SK-N-SH (cell line): ENCODE measurements at regions not wholly inside any gene's neighbourhood (a gene's known extent, or its start where the extent isn't known, plus 50 kb on each side); places are given as distances from the start of the nearest gene placed in this dataset.
A peak's percentile ranks its signal among the peaks of the same experiment; 100 is the strongest.

Source experiments
- CTCF ChIA-PET: fragments of 300-600, 350-600 bp; formaldehyde crosslinking; extraction: SDS; loops from one replicate; lab custom pipeline; 2021; lab: Yijun Ruan, JAX
- POLR2A ChIA-PET: fragments of 350-600 bp; sonication (Branson Sonifier 250); formaldehyde crosslinking; extraction: SDS; loops from one replicate; lab custom pipeline; 2020; ENCODE audit warnings: antibody characterized with exemption, inconsistent platforms; lab: Yijun Ruan, JAX
- DNase-seq: peaks from one replicate; pipeline ENCODE4 v3.0.0; 2012
- H2AFZ ChIP-seq: fragments of 200-600 bp; sonication (generic); 2 replicates; pipeline ENCODE4 v1.8.1; 2016; ENCODE audit warnings: antibody characterized with exemption, mild to moderate bottlenecking, low read depth
- H3F3A ChIP-seq: fragments of 200-600 bp; sonication (generic); replicated peaks from 2 replicates; pipeline ENCODE3; 2016; ENCODE audit warnings: antibody characterized with exemption, mild to moderate bottlenecking; ENCODE audit not compliant: insufficient read depth
- H3K27ac ChIP-seq, 2 experiments: fragments of 200-500 bp in 1 of 2; fragments of 200-600 bp in 1 of 2; sonication (Bioruptor generic) in 1 of 2; sonication (generic), shearing (Covaris generic) in 1 of 2; 2 replicates each; pipeline versions ENCODE4 v1.5.1 to v1.6.1; 2014 to 2016; ENCODE audit warnings: low read depth in 2 of 2, inconsistent platforms in 1 of 2, low read length in 1 of 2, mild to moderate bottlenecking in 1 of 2, mixed read lengths in 1 of 2
- H3K27me3 ChIP-seq: fragments of 200-600 bp; sonication (generic), shearing (Covaris generic); 2 replicates; pipeline ENCODE4 v1.6.1; 2016; ENCODE audit warnings: mixed run types; ENCODE audit not compliant: insufficient read depth
- H3K36me3 ChIP-seq, 2 experiments: fragments of 200-500 bp in 1 of 2; fragments of 200-600 bp in 1 of 2; sonication (Bioruptor generic) in 1 of 2; sonication (generic) in 1 of 2; replicated peaks in 1 of 2; 2 replicates each; pipeline versions ENCODE3 to v1.5.1; 2014 to 2016; ENCODE audit warnings: low read length in 1 of 2, mild to moderate bottlenecking in 1 of 2; ENCODE audit not compliant: insufficient read depth in 2 of 2, control insufficient read depth in 1 of 2
- H3K4me1 ChIP-seq, 2 experiments: fragments of 200-500 bp in 1 of 2; fragments of 200-600 bp in 1 of 2; sonication (Bioruptor generic) in 1 of 2; sonication (generic), shearing (Covaris generic) in 1 of 2; 2 replicates each; pipeline versions ENCODE4 v1.5.1 to v1.6.1; 2014 to 2016; ENCODE audit warnings: low read depth in 1 of 2, low read length in 1 of 2, mixed run types in 1 of 2; ENCODE audit not compliant: insufficient read depth in 2 of 2, control insufficient read depth in 1 of 2
- H3K4me2 ChIP-seq: fragments of 200-600 bp; sonication (generic), shearing (Covaris generic); 2 replicates; pipeline ENCODE4 v1.6.1; 2017; ENCODE audit warnings: mixed run types
- H3K4me3 ChIP-seq, 2 experiments: fragments of 200-500 bp in 1 of 2; fragments of 200-600 bp in 1 of 2; sonication (Bioruptor generic) in 1 of 2; sonication (generic), shearing (Covaris generic) in 1 of 2; 2 replicates each; pipeline versions ENCODE4 v1.5.1 to v1.8.1; 2014 to 2016; ENCODE audit warnings: low read depth in 2 of 2, inconsistent platforms in 1 of 2, low read length in 1 of 2, mild to moderate bottlenecking in 1 of 2, mixed read lengths in 1 of 2, moderate library complexity in 1 of 2
- H3K79me2 ChIP-seq: fragments of 200-600 bp; sonication (generic); 2 replicates; pipeline ENCODE4 v1.8.1; 2017; ENCODE audit warnings: mild to moderate bottlenecking; ENCODE audit not compliant: insufficient read depth
- H3K9ac ChIP-seq: fragments of 200-600 bp; sonication (generic); 2 replicates; pipeline ENCODE4 v1.6.1; 2017; ENCODE audit warnings: mixed run types
- H3K9me2 ChIP-seq: fragments of 200-600 bp; sonication (generic); 2 replicates; pipeline ENCODE4 v1.6.1; 2017; ENCODE audit warnings: mixed run types
- H3K9me3 ChIP-seq: fragments of 200-600 bp; sonication (generic); 2 replicates; pipeline ENCODE4 v1.6.1; 2017; ENCODE audit warnings: mixed run types, mild to moderate bottlenecking, moderate library complexity
- H4K20me1 ChIP-seq: fragments of 200-600 bp; sonication (generic); 2 replicates; pipeline ENCODE4 v1.6.1; 2017; ENCODE audit warnings: mild to moderate bottlenecking, mixed run types; ENCODE audit not compliant: insufficient read depth
- EP300 ChIP-seq, 2 experiments: IDR thresholded peaks; 2 replicates each; pipeline versions ENCODE4 v1.4.0 to v1.6.1; 2012; ENCODE audit warnings: borderline replicate concordance in 1 of 2, low read depth in 1 of 2, low read length in 1 of 2
- EZH2phosphoT487 ChIP-seq: fragments of 200-600 bp; sonication (generic); IDR thresholded peaks from 2 replicates; pipeline ENCODE4 v1.6.1; 2017; ENCODE audit warnings: low read depth, mixed run types, mild to moderate bottlenecking, antibody characterized with exemption, moderate library complexity, borderline replicate concordance
- FOXM1 ChIP-seq: IDR thresholded peaks from 2 replicates; pipeline ENCODE4 v1.4.0; 2012; ENCODE audit warnings: low read depth, mild to moderate bottlenecking
- GATA2 ChIP-seq: sonication (generic); formaldehyde crosslinking; IDR thresholded peaks from 2 replicates; pipeline ENCODE4 v1.5.0; 2020; ENCODE audit warnings: mild to moderate bottlenecking, missing genetic modification reagents
- JUND ChIP-seq: IDR thresholded peaks from 2 replicates; pipeline ENCODE4 v1.4.0; 2012
- MEF2A ChIP-seq: IDR thresholded peaks from 2 replicates; pipeline ENCODE4 v1.4.0; 2012; ENCODE audit warnings: low read depth, borderline replicate concordance
- MXI1 ChIP-seq: IDR thresholded peaks from 2 replicates; pipeline ENCODE4 v1.6.1; 2012; ENCODE audit warnings: mild to moderate bottlenecking, low read depth, low read length, improper control_type of control experiment
- RAD21 ChIP-seq: IDR thresholded peaks from 2 replicates; pipeline ENCODE4 v1.6.1; 2012; ENCODE audit warnings: mild to moderate bottlenecking, low read length
- RCOR1 ChIP-seq: fragments of 150-350 bp; IDR thresholded peaks from 2 replicates; pipeline ENCODE4 v1.6.1; 2017; ENCODE audit warnings: antibody characterized with exemption, low read length
- RFX5 ChIP-seq: IDR thresholded peaks from 2 replicates; pipeline ENCODE4 v1.6.1; 2012; ENCODE audit warnings: mild to moderate bottlenecking, improper control_type of control experiment, low read length
- RXRA ChIP-seq: IDR thresholded peaks from 2 replicates; pipeline ENCODE4 v1.4.0; 2012; ENCODE audit warnings: low read depth, mild to moderate bottlenecking, borderline replicate concordance
- SIN3A ChIP-seq: IDR thresholded peaks from 2 replicates; pipeline ENCODE4 v1.6.1; 2012; ENCODE audit warnings: low read depth, mild to moderate bottlenecking, low read length, moderate library complexity, borderline replicate concordance
- TCF12 ChIP-seq: IDR thresholded peaks from 2 replicates; pipeline ENCODE4 v1.4.0; 2012
- TEAD4 ChIP-seq: IDR thresholded peaks from 2 replicates; pipeline ENCODE4 v1.4.0; 2012; ENCODE audit warnings: mild to moderate bottlenecking, borderline replicate concordance; ENCODE audit not compliant: insufficient read depth
- USF1 ChIP-seq: IDR thresholded peaks from 2 replicates; pipeline ENCODE4 v1.4.0; 2012; ENCODE audit warnings: low read depth, borderline replicate concordance
- WGBS: methylation state at CpG from one replicate; pipeline ENCODE4 v1.1.6; 2017; ENCODE audit warnings: low lambda C conversion rate; 5-methylcytosine and 5-hydroxymethylcytosine counted together
- TF ChIP-seq, protein P1 (sequence below): IDR thresholded peaks from 2 replicates; pipeline ENCODE4 v1.4.0; 2012; ENCODE audit warnings: low read depth, borderline replicate concordance
- TF ChIP-seq, protein P2 (sequence below): fragments of 150-350 bp; IDR thresholded peaks from 2 replicates; pipeline ENCODE4 v1.6.1; 2017; ENCODE audit warnings: antibody characterized with exemption, low read length, low read depth, borderline replicate concordance
- TF ChIP-seq, protein P3 (sequence below): IDR thresholded peaks from 2 replicates; pipeline ENCODE4 v1.6.1; 2012; ENCODE audit warnings: mild to moderate bottlenecking, low read depth, low read length, moderate library complexity

- Histone ChIP-seq H3K4me1 (no peaks in the 10 kb centered on the region), H3F3A (no peaks in the 10 kb centered on the region), H3K79me2 (no peaks in the 10 kb centered on the region), H3K27me3 (no peaks in the 10 kb centered on the region), H3K9ac (no peak overlapping the region), H3K4me3 (no peak overlapping the region), H3K27ac (peak overlapping the region in 1 of 2 experiments; percentile 30; a peak in 1 of 4 replicates), H3K36me3 (no peaks in the 10 kb centered on the region), H3K9me2 (no peaks in the 10 kb centered on the region), H3K9me3 (no peaks in the 10 kb centered on the region), H4K20me1 (no peaks in the 10 kb centered on the region), H3K4me2 (no peak overlapping the region), H2AFZ (no peak overlapping the region)
- 37% methylated on average over 1 of the region's 1 CpG for WGBS
- DNase-seq: no peak
- ChIA-PET POLR2A (no interaction called here), CTCF (no interaction called here)
- TF ChIP-seq FOXM1: no peak
- no peak for TF ChIP-seq MEF2A
- TF ChIP-seq, protein P1, sequence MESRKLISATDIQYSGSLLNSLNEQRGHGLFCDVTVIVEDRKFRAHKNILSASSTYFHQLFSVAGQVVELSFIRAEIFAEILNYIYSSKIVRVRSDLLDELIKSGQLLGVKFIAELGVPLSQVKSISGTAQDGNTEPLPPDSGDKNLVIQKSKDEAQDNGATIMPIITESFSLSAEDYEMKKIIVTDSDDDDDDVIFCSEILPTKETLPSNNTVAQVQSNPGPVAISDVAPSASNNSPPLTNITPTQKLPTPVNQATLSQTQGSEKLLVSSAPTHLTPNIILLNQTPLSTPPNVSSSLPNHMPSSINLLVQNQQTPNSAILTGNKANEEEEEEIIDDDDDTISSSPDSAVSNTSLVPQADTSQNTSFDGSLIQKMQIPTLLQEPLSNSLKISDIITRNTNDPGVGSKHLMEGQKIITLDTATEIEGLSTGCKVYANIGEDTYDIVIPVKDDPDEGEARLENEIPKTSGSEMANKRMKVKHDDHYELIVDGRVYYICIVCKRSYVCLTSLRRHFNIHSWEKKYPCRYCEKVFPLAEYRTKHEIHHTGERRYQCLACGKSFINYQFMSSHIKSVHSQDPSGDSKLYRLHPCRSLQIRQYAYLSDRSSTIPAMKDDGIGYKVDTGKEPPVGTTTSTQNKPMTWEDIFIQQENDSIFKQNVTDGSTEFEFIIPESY: no peak
- TF ChIP-seq TCF12: no peak
- TF ChIP-seq TEAD4: no peak
- TF ChIP-seq, protein P2, sequence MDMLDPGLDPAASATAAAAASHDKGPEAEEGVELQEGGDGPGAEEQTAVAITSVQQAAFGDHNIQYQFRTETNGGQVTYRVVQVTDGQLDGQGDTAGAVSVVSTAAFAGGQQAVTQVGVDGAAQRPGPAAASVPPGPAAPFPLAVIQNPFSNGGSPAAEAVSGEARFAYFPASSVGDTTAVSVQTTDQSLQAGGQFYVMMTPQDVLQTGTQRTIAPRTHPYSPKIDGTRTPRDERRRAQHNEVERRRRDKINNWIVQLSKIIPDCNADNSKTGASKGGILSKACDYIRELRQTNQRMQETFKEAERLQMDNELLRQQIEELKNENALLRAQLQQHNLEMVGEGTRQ: no peak
- no peak for TF ChIP-seq SIN3A
- no peak for TF ChIP-seq EZH2phosphoT487
Measured at GRCh38 chr1:88266051-88266450, 418.0 kb upstream of the PKN2 start.

- Histone ChIP-seq H4K20me1 (no peaks in the 10 kb centered on the region), H2AFZ (no peak overlapping the region), H3K9me2 (no peaks in the 10 kb centered on the region), H3K36me3 (no peaks in the 10 kb centered on the region), H3K4me2 (no peak overlapping the region), H3K27ac (no peak overlapping the region), H3K9me3 (no peaks in the 10 kb centered on the region), H3K9ac (no peak overlapping the region)
- TF ChIP-seq MXI1 (no peak), USF1 (no peak), EZH2phosphoT487 (no peak), MEF2A (no peak), TCF12 (no peak), GATA2 (CRISPR knock-in tag) (no peak), RAD21 (no peak), TEAD4 (no peak), JUND (no peak), SIN3A (no peak), RXRA (no peak), EP300 (IDR thresholded peaks at IDR 0.05; ENCODE audit: borderline replicate concordance in 1 of 2, low read depth in 1 of 2, low read length in 1 of 2) (no peak), RCOR1 (no peak), RFX5 (no peak)
- TF ChIP-seq, protein P3, sequence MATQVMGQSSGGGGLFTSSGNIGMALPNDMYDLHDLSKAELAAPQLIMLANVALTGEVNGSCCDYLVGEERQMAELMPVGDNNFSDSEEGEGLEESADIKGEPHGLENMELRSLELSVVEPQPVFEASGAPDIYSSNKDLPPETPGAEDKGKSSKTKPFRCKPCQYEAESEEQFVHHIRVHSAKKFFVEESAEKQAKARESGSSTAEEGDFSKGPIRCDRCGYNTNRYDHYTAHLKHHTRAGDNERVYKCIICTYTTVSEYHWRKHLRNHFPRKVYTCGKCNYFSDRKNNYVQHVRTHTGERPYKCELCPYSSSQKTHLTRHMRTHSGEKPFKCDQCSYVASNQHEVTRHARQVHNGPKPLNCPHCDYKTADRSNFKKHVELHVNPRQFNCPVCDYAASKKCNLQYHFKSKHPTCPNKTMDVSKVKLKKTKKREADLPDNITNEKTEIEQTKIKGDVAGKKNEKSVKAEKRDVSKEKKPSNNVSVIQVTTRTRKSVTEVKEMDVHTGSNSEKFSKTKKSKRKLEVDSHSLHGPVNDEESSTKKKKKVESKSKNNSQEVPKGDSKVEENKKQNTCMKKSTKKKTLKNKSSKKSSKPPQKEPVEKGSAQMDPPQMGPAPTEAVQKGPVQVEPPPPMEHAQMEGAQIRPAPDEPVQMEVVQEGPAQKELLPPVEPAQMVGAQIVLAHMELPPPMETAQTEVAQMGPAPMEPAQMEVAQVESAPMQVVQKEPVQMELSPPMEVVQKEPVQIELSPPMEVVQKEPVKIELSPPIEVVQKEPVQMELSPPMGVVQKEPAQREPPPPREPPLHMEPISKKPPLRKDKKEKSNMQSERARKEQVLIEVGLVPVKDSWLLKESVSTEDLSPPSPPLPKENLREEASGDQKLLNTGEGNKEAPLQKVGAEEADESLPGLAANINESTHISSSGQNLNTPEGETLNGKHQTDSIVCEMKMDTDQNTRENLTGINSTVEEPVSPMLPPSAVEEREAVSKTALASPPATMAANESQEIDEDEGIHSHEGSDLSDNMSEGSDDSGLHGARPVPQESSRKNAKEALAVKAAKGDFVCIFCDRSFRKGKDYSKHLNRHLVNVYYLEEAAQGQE: no peak
- TF ChIP-seq, protein P1: no peak
- TF ChIP-seq, all 33 proteins: peak for 0
- Histone ChIP-seq H3K79me2 (no peaks in the 10 kb centered on the region), H3K4me1 (peaks cover 0 to 5% of the 10 kb centered on the region in 2 experiments; a peak in 2 of 4 replicates), H3K27me3 (no peaks in the 10 kb centered on the region), H3K4me3 (no peak overlapping the region), H3F3A (peaks cover 13% of the 10 kb centered on the region)
- CTCF ChIA-PET: no interaction called here
- DNase-seq: no peak
- POLR2A ChIA-PET: no interaction called here
- WGBS: 85% methylated on average over 5 of the region's 5 CpGs
Measured at GRCh38 chr1:88272216-88272615, 411.9 kb upstream of the PKN2 start.
